GM11168 (cell line): ENCODE measurements at regions not wholly inside any gene's neighbourhood (a gene's known extent, or its start where the extent isn't known, plus 50 kb on each side); places are given as distances from the start of the nearest gene placed in this dataset.
"Not testable (repeated sequence)": the region's sequence is repeated elsewhere in the genome, so short reads cannot be mapped to it uniquely, and the experiment has no call there.

Source experiments
- in situ Hi-C: fragments of 300-500 bp; cut with MboI; formaldehyde crosslinking; loops from one replicate; pipeline ENCODE4 v1.12.0; 2022; ENCODE audit warnings: low sequenced_read_pairs; ENCODE audit not compliant: unreplicated experiment

DNA sequence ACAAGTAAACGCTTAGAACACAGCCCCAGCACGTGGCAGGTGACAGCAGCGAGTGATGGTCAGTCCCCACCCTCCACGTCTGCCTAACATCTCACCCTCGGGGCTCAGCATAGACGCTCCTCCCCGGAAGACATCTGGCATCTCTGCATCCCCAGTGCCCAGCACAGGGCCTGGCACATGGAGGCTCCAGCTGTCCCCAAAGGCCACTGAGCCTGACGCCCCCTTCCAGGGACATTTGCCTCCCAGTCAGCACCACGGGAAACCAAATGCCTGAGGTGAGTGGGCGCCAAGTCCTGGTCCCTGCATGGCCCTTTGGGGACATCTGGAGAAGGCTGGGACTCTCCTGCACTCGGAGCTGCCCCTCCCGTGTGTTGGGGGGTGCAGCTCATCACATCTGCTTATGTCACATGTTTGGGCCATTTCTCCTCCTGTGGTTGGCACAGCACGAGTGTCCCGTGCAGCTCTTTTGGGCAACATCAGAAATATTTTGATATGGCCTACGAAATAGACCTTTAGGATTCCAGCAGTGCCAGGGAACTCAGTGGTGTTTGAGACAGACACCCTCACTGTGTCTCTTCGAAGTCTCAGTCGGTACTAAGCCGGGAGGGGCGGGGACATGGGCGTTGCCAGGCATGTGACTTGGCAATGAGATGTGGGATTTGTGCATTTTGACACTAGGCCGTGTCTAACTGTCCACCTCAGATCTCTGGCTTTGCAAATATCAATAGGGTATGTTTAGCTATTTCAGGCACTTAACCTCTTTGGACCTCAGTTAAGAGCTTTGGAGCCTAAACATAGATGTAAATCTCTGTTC, 315.0 kb downstream of the PTPRU start:
- in situ Hi-C loops, result no loop called here

DNA sequence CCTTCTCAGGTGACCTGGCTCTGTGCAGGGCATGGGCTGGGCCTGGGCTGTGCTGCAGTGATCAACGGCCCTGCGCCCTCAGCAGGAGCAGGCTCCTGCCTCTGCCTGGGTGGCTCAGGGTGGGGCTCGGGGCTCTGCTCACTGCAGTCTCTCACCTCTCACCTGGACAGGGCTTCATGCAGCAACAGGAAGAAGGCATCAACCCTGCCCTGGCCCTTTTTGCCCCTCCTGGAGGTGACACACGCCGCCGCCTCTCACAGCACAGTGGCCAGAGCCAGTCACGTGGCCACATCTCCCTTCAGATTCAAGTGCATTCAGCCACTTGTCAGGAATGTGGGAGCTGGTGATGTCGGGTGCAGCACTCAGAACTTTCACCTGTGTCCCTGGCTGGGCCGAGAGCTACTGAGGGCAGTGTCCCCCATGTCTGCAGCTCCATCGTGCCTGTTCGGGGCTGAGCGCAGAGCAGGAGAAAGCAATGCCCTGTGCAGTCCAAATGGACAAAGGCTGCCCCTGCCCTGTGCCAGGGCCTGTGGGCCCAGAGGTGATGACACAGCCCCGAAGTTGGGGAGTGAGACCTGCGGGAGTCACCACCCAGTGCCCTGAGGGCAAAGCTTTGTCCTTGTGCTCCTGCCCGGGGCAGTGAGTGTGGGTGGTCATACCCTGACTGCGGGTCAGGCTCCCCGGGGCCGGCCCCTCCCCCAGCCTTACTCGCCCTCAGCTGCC, 314.0 kb downstream of the PTPRU start:
- in situ Hi-C loops, result no loop called here

DNA sequence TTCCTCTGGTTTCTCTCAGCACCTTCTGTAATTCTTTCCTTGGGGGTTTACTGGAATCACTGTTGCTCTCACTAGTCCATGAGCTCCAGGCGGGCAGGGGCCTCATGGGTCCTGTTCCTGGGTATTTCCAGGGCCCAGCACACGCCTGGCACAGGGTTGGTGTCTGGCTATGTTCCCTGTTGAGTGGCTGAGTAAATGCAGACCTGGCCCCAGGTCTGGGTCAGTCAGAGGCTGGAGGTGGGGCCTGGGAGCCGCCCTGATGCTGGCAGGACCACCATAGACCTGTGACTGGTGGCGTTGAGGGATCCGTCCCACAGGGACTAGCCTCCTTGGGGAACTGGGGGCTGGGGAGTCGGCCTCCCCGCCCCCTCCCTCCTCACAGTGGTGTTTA, 313.4 kb downstream of the PTPRU start:
- in situ Hi-C loops, result not testable (repeated sequence)

DNA sequence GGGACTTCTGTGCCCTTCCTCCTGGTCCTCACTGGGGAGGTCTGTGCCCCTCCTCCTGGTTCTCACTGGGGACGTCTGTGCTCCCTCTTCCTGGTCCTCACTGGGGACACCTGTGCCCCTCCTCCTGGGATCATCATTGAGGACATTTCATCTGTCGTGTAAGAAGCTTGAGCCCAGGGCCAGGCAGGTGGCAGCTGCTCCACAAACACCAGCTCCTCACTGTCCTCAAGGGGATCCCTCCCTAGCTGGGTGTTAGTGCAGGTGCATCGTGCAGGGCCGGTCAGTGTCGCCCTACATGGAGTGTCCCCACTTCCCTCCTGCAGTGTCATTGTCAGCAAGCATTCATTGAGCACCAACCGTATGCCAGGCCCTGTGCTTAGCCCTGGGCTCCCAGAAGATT, 312.7 kb downstream of the PTPRU start:
- in situ Hi-C loops, result no loop called here

DNA sequence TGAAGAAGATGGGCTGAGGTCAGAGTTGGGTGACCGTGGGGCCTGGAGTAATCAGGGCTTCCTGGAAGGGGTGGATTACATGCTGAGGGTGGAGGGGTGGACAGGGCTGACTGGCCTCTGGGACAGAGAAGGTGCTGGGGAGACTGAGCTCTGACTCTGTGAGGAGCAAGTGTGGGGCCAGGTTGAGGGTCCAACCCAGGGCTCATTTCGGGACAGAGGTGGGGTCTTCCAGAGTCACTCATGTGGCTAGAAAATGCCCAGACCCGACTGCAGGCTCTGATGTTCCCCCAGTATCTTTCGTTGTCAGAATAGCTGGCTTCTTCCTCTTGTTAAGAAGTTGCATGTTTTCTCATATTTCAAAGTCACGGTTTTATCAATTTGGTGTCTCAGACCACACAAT, 311.8 kb downstream of the PTPRU start:
- in situ Hi-C loops, result no loop called here

DNA sequence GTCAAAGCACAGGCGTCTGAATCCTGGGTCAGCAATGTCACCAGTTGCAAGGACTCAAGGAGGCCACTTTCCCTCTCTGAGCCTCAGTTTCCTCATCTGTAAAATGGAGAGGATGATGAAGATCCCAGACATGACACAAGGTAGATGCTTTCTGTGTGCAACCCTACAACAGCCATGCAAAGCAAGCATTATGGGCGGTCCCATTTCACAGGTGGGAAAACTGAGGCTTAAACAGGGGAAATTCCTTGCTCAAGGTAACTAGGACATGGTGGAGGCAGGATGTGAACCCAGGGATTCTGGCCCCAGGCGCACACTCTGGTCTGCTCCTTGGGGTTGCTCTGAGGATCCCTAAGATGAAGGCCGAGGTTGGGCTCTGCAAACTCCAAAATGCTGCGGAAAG, 311.0 kb downstream of the PTPRU start:
- in situ Hi-C loops, result no loop called here

DNA sequence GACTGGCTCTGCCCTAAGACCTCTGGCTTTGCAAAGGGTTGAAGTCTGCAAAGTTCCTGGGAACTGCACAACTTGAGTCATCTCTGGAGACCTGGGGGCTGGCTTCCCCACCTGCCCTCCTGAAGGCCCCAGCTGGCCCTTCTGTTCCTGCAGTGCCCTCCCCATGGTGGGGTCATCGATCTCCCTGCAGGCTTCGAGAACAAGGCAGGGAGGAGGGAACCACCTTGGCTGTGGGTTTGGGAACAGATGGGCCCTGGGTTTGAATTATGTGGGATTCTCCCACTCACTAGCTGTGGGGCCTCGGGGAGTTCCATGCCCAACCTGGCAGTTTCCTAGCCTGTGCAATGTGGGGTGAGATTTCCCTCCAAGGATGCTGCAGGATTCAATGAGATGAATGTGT, 310.2 kb downstream of the PTPRU start:
- in situ Hi-C loops, result no loop called here

DNA sequence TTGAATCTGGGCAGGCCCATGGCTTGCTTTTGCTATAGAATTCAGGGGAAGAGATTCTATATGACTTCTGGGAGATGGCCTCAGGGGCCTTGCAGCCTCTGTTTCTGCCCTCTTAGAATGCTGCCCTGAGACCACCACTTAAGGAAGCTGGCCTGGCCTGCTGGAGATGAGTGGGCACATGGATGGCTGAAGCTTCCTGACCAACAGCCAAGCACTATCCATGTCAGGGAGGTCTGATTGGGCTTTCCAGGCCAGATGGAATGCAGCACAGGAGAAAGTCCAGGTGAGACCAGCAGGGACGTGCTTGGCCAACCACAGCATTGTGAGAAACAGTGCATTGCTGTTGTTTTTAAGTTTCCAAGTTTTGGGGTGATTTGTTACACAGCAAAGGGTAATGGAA, 308.1 kb downstream of the PTPRU start:
- in situ Hi-C loops, result no loop called here

DNA sequence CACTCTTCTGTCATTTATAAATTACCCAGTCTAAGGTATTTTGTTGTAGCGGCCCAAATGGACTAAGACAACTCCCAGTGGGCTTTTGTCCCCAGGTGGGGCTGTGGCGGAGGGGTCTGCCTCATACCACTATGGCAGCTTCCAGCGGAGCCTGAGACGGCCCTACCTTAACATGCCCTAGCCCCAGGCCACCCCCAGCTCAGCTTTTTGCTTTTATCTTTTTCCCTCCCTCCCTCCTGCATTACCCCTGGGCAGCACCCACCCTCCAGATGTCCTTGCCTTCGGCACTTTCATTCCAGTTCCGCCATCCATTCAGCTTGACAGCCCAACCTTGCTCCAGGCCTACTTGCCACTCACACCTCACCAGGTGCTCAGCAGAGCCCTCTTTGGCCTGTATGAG, 307.3 kb downstream of the PTPRU start:
- in situ Hi-C loops, result no loop called here

DNA sequence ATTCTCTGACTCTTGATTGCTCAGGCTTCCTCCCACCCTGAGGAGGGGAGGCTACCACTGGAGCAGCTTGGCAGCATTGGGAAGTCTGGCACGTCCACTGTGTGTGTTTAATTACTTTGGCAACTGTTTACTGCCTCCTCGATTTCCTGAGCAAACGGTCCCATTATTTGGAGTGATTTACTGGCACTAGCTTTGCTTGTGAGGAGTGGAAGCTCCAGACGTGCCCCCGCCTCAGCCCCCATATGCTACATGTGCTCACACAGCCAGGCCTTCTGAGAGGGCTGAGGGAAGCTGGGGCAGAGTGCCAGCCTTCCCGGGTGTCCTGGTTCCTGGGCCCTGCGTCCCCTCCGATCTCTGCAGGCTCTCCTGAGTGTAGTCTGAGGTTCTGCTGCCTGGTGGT, 306.2 kb downstream of the PTPRU start:
- in situ Hi-C loops, result no loop called here

DNA sequence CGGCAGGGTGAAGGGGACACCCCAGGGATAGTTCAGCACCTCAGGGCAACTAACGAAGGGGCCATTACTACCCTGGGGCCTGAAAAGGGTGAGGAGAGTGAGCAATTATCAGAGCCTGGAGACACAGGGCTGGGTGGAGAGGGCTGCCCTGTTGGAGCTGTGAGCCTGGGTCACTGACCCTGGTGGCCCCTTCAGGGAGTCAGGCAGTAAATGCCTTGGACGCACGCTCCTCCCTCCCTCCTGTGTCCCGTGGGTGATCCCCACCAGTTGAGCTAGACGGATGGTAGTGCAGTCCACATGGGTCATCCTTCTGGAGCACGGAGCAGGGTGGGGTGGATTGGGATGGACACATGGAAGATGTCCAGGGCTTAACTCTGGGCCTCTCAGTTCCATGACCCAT, 305.3 kb downstream of the PTPRU start:
- in situ Hi-C loops, result no loop called here

DNA sequence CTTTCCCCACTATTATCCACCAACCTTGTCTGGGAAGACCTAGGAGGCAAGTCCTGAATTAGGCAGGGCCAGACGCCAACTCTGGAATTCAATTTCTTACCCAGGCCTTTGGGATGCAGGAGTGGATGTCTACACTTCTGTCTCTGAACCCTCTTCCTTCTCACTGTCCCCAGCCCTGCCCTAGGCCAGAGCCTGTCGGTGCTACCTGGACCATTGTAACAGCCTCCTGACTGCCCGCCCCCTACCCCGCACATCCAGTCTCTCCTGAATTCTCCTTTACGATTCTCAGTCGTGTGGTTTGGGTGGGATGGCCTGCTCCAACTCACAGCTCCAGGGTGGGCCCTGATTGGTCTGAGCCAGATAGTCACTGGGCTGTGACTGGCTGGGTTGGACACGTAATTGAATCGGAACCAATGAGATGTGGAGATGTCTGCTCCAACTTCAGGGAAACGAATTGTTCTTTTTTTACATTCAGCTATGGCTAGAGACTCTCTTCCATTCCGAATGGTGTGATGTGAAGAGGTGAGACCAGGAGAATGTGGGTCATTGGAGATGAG, 304.6 kb downstream of the PTPRU start:
- in situ Hi-C loops, result no loop called here

DNA sequence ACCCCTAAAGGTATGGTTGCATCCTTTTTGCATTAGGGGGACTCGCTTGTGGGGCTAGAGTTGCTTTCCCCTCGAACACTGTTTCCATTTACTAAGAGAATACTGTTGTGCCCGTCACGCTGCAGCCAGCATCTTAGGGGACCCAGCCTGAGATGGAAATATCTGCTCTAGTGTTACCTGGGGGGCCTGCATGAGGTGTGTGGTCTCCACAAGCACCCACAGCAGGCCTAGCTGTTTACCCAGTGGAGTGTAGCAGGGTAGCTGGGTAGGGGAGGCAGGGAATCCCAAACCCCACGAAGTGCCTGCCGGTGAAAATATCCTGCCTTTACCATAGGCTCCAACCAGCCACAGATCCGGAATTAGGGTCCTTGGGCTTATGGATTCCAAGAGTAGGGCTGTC, 303.6 kb downstream of the PTPRU start:
- in situ Hi-C loops, result no loop called here

DNA sequence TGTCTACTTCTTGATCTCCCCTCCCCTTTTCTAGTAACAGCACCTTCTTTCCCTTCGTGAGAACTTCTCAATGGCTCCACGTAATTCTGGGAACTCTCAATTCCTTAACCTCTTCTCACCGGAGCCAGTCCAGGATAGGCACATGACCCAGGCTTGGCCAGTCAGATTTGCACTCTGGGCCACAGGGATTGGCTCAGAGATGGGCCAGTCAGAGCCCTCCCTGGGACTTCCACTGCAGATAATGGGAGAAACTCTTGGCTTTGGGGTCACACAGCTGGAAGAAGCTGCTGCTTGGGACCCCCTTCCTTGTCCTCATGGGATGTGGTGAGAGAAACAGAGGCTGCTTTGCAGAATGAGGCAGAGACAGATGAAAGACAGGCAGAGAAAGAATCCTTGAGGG, 302.3 kb downstream of the PTPRU start:
- in situ Hi-C loops, result no loop called here

DNA sequence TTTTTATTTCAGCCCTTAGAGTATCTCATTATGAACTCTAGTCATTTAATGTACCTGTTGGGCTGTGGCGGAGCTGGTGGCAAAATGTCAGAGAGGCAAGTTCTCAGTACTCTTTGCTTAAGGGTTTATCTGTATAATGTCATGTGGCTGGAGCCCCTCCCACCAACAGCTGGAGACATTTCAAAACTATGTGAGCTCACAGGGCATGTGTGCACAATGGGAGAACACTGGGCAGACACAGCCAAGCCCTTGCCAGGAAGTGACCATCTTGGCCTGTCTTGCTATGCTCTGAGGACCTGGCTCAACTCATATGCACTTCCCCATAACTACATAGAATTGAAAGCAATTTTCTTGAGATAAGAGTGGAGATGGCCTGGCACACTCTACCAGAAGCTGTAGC, 296.4 kb downstream of the PTPRU start:
- in situ Hi-C loops, result no loop called here

DNA sequence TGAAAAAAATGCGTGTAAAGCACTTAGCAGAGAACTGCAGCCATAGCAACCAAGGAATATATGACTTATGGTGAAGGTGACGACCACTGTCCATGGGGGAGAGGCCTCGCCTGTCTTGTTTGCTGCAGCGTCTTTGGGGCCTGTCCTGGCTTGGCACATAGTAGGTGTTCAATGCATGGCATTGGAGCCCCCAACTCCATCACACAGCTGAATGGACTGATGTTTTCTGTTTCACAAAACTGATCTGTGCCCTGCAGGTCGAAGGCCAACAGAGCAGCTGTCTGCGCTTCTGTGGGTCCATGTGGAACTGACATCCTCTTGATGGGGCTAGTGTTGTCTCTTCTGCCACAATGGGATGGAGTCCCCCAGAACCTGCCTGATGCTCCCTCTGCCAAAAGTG, 296.0 kb downstream of the PTPRU start:
- in situ Hi-C loops, result no loop called here

DNA sequence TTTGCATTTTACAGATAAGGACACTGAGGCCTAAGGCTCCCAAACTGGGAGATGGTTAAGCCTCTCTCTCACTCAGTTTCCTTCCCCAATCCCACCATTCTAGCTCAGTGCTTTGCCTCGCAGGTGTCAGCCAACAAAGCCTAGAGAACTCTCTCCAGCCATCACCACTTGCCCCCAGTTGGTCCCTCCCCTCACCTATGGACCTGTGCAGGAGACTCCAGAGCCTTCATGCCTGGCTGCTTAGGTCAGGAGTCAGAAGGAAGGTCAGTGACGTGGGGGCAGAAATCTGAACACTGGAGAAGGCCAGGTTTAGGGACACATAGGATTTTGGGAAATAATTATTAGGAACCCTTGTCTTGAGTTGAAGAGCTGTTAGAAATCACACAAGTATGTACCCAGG, 295.3 kb downstream of the PTPRU start:
- in situ Hi-C loops, result no loop called here

DNA sequence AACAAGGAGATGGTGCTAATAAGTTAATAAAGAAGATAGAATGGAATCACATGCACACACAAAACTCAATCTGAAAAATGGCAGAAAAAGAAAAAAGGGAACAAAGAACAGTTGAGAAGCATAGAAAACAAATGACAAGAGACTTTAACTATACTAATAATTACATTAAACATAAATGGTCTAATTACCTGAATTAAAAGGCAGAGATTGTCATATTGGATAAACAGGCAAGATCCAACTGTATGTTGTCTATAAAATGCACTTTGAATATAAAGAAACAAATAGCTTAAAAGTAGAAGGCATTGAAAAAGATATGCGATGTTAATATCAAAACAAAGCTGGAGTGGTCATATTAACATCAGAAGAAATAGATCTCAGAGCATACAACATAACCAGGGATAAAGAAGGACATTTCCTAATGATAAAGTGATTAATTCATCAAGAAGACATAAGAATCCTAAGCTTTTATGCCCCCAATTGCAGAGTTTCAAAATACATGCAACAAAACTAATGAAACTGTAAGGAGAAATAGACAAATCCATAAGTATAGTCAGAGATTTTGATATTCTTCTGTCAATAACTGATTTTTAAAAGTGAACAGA, 293.5 kb downstream of the PTPRU start:
- in situ Hi-C loops, result no loop called here

DNA sequence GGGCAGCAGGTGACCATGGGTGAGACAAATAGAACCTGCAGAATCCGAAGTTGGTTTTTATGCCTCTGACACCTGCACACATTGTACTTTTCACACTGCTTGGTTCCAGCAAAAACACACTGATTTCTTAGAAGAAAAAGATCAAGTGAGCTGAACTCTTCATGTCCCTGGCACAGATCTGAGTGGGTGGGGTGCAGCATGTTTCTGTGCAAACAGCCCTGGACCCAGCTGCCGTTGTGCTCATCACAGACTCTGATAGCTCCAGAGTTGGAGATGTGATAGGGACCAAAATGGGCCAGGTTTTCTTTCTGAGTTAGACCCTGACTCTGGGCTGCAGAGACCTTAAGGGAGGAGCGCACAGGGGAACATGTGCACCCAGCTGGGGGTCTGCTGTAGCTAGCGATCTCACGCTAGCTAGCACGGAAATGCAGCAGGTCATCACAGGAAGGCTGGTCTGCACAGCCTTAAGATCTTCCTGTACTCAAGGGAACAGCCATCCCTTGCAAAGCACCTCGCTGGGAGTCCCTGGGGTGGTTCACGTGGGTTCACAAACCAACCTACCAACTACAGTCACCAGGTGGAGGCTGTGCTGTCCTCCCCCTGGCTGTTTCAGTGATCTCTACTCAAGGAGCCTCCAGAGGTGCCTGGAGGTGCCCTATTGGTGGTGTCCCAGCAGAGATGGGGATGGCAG, 291.1 kb downstream of the PTPRU start:
- in situ Hi-C loops, result no loop called here

DNA sequence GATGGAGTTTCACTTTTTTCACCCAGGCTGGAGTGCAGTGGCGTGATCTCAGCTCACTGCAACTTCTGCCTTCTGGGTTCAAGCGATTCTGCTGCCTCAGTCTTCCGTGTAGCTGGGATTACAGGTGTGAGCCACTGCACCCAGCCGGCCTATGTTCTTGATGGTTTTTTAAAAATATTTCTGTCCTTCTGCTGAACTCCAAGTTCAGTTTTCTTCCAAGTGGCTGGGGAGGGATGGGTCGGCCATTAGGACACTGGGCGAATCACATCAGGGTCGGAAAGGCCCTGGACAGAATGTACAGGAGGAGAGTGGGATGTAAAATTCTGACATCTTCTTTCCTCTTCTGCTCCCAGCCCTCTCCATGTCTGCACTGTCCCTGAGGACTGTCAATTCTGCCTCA, 289.6 kb downstream of the PTPRU start:
- in situ Hi-C loops, result no loop called here
